ELF-1 (cell line): ENCODE measurements at regions not wholly inside any gene's neighbourhood (a gene's known extent, or its start where the extent isn't known, plus 50 kb on each side); places are given as distances from the start of the nearest gene placed in this dataset.
A peak's percentile ranks its signal among the peaks of the same experiment; 100 is the strongest.

Experiments used
- DNase-seq: peaks from one replicate; pipeline ENCODE4 v3.0.0-alpha.2; 2016; ENCODE audit warnings: low read depth, low spot score

DNA sequence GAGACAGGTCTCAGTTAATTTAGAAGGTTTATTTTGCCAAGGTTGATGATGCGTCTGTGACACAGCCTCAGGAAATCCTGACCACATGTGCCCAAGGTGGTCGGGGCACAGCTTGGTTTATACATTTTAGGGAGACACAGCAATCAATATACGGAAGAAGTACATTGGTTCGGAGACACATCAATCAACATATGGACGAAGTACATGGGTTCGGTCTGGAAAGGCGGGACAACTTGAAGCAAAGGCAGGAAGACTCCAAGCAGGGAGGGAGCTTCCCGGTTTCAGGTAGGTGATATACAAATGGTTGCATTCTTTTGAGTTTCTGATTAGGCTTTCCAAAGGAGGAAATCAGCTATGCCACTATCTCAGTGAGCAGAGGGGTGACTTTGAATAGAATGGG, 225.2 kb upstream of the ZFP42 start:
- DNase-seq = peak; percentile 13

DNA sequence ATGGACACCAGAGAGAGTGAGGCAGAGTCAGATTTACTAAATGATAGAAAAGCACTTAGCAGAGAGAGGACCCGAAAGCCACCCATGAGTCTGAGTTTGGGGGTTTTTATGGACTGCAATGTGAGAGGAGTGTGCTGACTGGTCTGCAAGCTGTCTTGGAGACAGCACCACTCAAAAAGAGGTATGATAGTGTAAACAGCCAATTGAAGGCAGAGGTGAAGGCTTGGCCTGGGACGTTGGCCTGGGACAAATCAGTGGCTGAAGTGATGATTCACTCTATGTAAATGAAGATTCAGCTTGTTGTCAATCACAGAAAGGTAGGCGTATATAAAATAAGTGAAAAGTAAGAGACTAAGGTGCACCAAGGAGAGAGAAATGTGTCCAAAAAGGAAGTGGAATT, 217.6 kb upstream of the ZFP42 start:
- no peak for DNase-seq

DNA sequence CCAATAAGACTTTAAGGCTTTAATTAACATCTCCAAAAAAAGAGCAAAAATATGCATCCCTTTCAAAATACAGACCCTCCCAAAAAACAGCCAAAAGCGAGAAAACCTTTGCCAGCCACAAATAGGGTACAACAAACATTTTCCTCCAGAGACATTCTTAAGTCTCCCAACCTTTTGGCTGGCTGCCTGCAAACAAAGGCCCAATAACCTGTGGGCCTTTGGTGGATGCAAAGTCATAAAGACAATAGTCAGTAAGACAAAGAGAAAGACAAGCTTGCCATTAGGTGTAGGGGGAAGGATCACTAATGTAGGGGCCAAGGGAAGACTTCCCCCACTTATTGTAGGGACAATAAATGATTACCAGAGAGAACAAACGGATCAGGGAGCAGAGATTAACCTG, 215.5 kb upstream of the ZFP42 start:
- DNase-seq = no peak

DNA sequence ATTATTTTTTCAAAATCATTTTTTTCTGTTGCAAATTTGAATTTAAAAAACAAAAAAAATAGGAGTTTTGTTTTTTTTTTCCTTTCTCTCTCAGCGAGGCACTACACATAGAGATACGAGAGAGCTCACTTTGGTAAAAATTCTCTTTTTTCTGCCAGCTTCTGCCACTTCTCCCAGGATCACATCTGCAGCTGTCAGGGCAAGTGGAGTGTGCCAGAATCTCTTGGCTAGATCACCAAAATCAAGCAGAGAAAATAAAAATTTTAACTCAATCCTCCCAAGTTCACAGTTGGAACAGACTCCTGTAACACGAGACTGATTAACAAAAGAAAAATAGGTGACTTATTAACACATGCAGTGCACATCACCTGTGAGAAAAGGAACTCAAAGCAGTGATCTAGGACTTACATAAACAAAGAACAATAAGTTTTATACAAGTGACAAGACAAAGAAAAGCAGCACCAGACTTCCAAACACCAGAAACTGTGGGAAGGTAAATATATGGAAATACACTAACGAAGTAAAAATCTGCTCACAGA, 213.2 kb upstream of the ZFP42 start:
- DNase-seq = no peak

DNA sequence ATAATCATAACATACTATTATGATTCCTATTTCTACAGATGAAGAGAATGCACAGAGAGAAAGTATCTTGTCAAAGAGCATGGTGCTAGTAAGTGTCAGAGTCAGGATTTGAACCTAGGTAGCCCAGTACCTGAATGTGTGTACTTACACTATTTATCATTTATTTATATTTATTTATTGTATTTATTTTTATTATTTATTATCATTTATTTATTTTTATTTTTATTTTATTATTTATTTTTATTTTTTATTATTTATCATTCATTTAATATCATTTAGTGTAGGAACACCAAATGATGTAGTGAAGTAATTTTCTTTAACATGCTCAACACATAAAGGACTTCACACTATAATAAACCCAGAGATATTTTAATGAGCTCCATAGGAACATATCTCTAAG, 209.4 kb upstream of the ZFP42 start:
- no peak for DNase-seq

DNA sequence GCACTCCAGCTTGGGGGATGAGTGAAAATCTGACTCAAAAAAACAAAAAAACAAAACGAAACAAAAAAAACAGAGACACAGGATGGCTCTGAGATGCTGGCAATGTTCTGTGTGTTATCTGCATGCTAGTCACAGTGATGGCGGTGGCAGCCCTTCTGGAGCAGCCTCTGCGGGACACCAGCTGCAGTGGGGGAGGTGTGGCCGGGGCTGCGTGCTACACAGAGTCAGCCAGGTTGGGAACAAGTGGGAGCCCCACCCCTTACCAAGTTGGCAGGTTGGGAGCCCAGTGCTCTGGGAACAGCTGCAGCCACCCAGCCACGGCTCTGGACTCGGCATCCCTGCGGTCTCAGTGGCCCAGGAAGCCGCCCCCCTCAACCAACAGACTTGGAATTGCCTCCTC, 206.5 kb upstream of the ZFP42 start:
- no peak for DNase-seq

DNA sequence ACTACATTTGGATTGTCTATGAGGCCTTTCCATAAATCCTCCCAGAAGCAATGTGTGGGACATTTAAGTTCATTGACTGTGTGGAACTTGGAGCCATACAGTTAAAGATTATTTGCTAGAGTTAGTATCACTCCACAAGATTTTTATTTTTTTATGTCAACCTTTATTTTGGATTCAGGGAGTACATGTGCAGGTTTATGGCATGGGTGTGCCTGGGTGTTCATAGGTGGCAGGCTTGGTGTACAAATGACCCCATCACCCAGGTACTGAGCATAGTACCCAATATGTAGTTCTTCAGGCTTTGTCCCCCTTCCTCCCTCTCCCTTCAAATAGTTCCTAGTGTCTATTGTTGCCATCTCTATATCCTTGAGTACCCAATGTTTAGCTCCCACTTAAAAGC, 199.8 kb upstream of the ZFP42 start:
- DNase-seq = no peak

DNA sequence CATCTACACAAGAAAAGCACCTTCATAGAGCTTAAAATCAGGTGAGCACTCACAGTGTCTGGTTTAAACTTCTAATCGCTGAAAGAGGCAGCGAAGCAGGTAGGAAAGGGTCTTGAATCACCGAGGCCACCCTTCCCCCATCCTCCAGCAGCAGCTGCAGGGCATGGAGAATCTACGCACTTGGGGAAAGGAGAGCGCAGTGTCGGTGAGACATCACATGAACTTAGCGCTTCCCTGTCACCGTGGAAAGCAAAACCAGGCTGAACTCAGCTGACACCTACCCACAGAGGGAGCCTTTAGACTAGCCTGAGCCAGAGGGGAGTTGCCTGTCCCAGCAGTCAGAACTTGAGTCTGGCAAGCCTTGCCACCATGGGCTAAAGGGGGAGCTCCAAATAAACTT, 197.2 kb upstream of the ZFP42 start:
- peak; percentile 71 for DNase-seq

DNA sequence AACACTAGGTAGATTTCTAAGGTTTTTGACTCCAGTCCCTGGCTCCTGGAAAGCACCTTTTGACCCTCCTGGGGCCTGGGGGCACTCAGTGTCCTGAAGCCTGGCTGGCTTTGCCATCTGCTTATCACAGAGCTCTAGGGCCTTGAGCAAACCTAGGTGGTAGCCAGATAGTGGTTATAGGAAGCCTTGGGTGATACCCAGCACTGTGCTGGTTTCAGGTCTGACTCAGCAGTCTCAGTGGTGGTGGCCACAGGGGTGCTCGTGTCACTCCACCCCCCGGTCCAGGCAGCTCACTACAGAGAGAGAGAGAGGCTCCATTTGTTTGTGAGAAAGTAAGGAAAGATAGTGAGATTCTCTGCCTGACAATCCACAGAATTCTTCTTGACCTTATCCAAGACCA, 195.8 kb upstream of the ZFP42 start:
- DNase-seq = no peak

DNA sequence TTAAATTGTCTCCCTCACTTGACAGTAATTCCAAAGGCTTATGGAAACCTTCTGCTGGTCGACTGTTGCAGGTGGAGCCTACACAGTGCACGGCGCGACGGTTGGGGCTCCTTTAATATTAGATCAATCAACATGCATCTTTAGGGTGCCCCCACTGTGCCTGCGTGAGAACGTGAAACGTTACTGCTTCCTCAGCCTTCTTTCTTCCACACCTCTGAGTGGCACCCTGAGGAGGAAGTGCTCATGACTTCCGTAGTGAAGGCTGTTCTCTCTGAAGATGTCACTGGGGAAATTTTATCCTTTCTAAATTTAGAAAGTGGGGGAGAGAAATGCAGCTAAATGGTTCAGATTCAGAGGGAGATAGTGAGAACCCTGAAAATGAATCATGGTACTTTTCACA, 184.0 kb upstream of the ZFP42 start:
- no peak for DNase-seq

DNA sequence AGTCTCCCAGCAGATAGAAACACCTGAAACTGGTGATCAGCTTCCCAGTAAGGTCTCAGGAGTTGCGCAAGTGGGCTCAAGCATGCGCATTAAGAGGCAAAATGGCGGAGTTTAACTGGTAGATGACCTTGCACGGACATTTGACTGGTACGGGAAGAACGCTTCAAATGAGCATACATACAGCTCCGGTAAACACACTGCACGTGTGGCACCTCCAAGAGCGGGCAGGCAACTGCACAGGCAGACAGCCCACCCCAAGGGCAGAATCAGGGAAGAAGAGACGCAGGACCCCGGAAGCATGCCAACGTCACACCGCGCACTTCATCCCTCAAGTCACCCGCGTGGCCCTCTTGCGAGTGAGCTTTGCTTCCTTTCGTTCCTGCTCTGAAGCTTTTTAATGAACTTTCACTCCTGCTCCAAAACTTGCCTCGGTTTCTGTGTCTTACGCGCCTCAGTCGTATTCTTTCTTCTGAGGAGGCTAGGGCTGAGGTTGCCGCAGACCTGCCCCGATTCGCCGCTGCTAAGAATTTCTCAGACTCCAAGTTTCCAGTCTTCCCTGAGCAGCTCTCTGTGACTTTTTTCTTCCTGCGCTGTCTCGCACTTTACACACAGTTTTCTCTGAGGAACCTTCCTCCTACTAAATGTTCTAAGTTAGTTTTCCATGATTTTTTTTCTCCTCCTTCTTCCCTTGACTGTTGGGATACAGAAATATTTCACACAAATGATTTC, 180.7 kb upstream of the ZFP42 start:
- peak; percentile 17 for DNase-seq

DNA sequence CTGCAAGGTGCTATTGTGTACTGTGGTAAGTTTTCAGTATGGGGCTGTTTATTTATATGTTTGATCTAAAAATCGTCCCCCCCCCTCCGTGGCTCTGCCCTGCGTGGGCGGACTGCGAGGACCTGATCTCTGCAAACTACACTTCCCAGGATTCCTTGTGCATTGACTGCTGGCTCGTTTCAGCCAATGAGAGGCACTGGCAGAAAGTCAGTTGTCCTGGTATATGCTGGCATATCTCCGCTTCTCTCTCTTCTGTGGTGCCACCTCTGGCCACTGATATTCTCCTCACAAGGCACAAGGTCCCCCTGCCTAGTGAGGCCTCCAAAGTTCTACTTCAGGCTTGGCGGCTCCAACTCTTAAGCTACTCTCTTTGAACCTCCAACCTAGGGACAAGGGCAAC, 168.8 kb upstream of the ZFP42 start:
- no peak for DNase-seq

DNA sequence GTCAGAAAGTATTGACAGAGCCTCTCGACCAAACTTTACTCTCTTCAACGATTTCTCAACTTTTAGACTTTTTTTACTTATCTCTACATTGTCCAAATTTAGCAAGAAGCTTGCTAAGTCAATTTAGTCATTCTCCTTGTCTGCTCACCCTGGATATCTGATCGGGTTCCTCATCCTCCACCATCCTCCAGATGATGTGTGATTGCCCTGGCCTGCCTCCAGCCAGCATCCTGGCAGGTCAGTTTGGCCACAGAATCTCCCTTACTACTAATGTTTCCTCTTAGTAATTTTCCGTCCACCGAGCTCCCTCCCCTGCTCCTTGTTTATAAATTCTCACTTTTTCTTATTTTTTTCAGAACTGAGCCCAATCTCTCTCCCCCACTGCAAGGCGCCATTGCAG, 167.9 kb upstream of the ZFP42 start:
- DNase-seq = no peak

DNA sequence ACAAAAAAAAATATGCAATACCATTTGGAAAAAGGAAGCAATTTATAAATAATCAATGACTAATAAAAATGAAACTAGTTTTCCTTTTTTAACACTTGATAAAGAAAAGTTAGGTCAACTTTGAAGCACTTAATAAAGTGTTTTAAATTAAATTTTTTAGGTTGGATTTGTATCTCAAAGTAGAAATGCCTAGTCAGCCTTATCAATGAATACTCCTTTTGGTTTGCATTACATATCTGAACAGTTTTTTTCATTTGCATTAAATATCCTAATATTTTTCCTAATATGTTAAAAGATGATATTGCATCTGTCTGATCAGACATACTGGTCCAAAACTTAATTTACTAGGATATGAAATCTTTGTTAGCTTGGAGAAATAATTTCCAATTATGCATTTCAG, 155.8 kb upstream of the ZFP42 start:
- DNase-seq = no peak

DNA sequence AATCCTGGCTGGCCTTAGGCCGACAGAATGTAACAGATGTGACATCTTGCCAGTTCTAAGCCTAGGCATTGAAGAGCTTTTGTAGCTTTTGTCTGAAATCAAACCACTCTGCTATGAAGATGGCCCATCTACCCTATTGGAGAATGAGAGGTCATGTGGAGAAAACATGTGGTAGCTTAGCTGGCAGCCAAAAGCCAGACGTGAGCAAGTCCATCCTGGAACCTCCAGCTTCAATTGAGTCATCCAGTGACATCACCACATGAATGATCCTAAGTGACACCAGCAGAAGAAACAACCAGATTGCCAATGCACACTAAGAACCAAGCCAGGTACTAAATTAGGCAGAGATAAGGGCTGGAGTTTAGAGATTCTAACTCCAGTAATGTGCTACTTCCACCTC, 154.8 kb upstream of the ZFP42 start:
- no peak for DNase-seq

DNA sequence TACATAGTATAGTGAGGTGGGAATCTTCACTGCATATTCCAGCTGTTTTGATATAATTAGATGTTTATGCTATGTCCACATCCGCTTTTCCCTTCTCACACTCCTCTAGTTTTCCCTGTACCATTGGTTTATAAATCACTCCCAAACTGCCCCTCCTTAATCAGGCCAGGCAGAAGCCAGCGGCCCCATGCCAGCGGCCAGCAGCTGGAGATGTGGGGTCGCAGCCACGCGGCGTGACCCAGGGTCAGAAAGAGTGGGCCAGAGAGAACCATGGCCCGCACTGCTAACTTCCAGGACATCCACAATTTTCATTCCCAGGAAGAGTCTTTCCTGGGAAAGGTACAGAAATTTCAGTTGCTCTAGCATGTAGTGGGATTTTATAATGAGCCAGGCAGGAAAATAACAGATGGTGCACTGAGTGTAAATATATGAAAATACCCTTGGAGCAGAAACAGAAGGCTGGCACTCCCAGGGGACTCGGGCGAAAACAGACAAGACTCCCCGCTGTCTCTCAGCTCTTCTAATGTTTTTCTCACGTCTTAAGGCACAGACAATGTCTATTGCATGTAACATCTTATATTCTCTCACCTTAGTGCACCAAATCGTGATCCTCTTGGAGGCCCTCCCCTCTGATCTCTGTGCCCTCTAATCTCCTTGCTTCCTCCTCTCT, 145.9 kb upstream of the ZFP42 start:
- DNase-seq = no peak

DNA sequence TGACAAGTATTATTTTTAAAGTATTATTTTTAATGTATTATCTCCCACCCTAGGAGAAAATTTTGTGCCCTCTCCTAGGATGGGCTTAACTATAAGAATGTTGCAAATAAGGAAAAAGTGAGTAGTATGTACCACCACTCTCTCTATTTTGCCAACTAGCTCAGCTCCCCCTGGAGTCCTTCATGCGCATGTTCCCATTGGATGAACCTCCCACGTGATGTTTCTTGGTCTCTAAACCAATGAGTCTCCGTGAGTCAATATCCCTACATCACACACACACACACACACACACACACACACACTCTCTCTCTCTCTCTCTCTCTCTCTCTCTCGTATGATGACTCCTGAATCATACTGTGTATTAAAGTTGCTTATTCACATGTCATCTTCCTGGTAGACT, 129.7 kb upstream of the ZFP42 start:
- DNase-seq = no peak

DNA sequence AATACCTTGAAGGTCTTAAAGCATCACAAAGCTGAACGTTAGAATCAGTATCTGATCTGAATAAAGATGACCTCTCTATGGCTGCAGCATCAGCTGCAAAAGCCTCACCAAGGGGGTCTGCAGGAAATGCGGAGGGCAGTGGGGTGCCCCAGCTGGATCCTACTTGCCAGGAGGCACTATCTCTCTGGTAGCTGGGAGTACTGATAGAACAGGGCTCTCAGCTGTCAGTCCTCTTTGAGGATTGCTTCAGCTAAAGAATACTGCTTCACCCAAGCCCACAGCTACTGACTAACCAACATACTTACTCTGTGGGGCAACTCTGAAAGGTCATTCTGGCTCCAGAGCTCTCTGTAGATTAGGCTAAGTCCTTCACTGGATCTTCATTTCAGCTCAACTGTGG, 112.5 kb upstream of the ZFP42 start:
- DNase-seq = peak; percentile 25

DNA sequence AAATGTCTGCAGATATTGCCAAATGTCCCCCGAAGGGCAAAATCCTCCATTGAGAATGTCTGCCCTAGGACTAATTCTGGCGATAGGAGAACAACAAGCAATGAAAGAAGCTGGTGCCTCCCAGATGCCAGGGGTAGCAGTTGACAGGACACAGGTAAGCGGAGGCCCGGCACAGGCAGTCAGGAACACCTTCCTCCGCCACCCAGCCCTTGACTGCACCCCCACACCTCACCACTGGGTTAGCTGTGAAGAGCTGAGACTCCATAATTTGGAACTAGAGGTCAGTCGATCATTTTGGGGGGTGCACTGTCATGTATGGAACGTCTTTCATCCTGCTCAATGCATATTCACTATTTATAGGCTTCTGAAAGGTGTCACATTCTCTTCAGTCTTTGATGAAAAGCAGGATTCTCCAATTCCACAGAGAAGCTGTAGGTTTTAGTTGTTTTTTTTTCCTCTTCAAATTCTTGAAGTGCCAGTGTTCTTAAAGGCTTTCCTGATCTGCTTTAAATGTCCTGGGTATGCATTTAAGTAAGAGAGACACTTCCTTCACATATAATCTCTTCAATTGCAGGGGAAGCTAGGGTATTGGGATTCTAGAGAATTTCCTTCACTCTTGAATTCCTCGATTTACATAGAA, 111.6 kb upstream of the ZFP42 start:
- DNase-seq = peak; percentile 20

DNA sequence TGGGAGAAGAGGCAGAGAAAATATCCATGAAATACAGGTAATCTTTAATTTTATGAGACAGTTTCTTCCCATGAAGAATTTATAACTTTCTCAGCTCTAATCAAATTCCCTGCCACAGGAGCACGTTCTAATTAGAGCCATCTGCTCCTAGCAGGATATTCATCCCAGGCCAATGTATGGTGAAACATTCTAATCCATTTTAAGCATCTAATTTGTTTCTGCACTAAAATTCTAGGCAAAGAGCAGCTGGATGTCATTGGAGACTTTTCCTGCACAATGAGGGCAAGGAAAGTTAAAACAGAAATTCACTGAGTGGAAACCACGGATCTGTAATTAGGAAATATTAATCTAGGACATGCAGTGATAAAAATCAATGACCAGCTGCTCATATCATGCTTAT, 107.7 kb upstream of the ZFP42 start:
- no peak for DNase-seq

DNA sequence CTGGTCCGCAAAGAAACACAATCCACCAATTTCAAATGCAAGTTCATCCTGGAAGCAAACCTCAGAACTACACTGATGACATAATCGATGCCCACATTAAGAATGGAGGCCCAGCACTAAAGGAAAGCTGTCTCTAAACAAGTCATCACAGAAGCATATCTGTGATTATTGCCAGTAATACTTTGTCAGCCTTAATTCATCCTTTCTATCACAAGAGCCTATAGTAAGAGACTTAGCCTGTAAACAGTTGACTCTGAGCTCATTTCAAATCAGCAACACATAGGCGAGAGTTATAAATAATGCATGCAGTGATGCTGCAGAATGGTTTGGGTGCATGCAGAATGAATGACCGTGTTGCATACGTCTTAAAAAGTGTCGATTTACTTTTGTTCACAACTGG, 105.9 kb upstream of the ZFP42 start:
- no peak for DNase-seq

DNA sequence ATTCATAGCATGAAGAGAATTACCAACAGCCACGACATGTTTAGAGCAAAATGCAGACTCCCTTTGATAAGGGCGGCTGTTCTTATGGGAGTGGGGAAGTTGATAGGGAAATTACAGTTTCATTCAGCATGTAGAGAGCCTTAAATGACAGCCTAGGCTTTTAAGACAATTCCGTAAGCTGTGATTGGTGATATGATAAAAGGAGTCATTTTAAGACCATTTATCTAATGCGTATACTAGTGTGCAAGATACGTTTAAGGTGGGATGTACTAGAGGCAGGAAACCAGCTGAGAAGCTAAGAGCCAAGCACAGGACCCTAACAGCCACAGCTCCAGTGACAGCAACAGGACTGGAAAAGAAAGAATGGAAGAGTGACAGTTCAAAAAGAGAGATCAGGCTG, 102.2 kb upstream of the ZFP42 start:
- no peak for DNase-seq

DNA sequence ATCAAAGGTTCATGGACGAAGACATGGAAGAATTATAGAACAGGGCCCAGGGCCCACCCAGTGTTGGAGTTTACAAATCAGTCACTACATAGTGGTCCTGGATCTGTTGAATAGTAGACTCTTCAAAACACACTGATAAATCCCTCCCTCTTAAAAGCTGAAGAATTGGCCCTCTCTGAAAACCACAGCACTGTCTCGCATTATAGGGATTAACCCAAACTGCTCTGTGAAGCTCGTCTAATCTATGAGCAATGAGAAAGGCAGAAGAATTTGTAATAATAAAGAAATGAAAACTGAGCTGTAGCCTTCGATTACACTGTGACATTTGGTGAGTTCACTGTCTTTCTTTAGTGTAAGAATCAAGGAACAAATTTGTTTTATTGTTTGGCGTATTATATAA, 92.5 kb upstream of the ZFP42 start:
- no peak for DNase-seq
